H9 (cell line): ENCODE measurements at regions not wholly inside any gene's neighbourhood (a gene's known extent, or its start where the extent isn't known, plus 50 kb on each side); places are given as distances from the start of the nearest gene placed in this dataset.

Experiments used
- DNase-seq: peaks from one replicate; pipeline ENCODE4 v3.0.0-alpha.2; 2017
- H2AFZ ChIP-seq: one replicate; pipeline ENCODE4 v1.6.1; 2013; ENCODE audit warnings: mild to moderate bottlenecking, low read length, control low read depth, moderate library complexity
- H2AK5ac ChIP-seq: 2 replicates; pipeline ENCODE4 v1.6.1; 2013; ENCODE audit warnings: low read length, control low read depth, mixed read lengths; ENCODE audit not compliant: insufficient read length
- H2BK120ac ChIP-seq: one replicate; pipeline ENCODE4 v1.6.1; 2013; ENCODE audit warnings: low read depth, mild to moderate bottlenecking, low read length, control low read depth, inconsistent platforms; ENCODE audit not compliant: poor library complexity, severe bottlenecking
- H2BK12ac ChIP-seq: 2 replicates; pipeline ENCODE4 v1.6.1; 2013; ENCODE audit warnings: low read length, control low read depth, mixed read lengths, low read depth; ENCODE audit not compliant: insufficient read length
- H2BK15ac ChIP-seq: 2 replicates; pipeline ENCODE4 v1.6.1; 2013; ENCODE audit warnings: low read depth, low read length, control low read depth
- H2BK20ac ChIP-seq: one replicate; pipeline ENCODE4 v1.6.1; 2013; ENCODE audit warnings: low read depth, mild to moderate bottlenecking, low read length, control low read depth, inconsistent platforms; ENCODE audit not compliant: poor library complexity, severe bottlenecking
- H2BK5ac ChIP-seq: 2 replicates; pipeline ENCODE4 v1.6.1; 2013; ENCODE audit warnings: low read length, control low read depth, mixed read lengths; ENCODE audit not compliant: insufficient read length
- H3K14ac ChIP-seq: 2 replicates; pipeline ENCODE4 v1.6.1; 2013; ENCODE audit warnings: low read length, control low read depth; ENCODE audit not compliant: insufficient read depth
- H3K18ac ChIP-seq: 2 replicates; pipeline ENCODE4 v1.6.1; 2013; ENCODE audit warnings: low read depth, mild to moderate bottlenecking, mixed read lengths, low read length, control low read depth; ENCODE audit not compliant: insufficient read length
- H3K23ac ChIP-seq: 2 replicates; pipeline ENCODE4 v1.6.1; 2013; ENCODE audit warnings: low read length, control low read depth, mixed read lengths, low read depth; ENCODE audit not compliant: insufficient read length
- H3K23me2 ChIP-seq: 2 replicates; pipeline ENCODE4 v1.6.1; 2013; ENCODE audit warnings: low read depth, mild to moderate bottlenecking, mixed read lengths, low read length, control low read depth; ENCODE audit not compliant: insufficient read length, poor library complexity, severe bottlenecking
- H3K27ac ChIP-seq: 2 replicates; pipeline ENCODE4 v1.5.1; 2013; ENCODE audit warnings: low read length, control low read depth, mixed read lengths, low read depth; ENCODE audit not compliant: insufficient read length
- H3K27me3 ChIP-seq: 2 replicates; pipeline ENCODE4 v1.6.1; 2013; ENCODE audit warnings: low read length, control low read depth, inconsistent platforms; ENCODE audit not compliant: insufficient read depth
- H3K4ac ChIP-seq: 2 replicates; pipeline ENCODE4 v1.6.1; 2013; ENCODE audit warnings: low read depth, mild to moderate bottlenecking, control low read depth, inconsistent platforms, low read length, moderate library complexity
- H3K4me1 ChIP-seq: 2 replicates; pipeline ENCODE4 v1.6.1; 2013; ENCODE audit warnings: low read length, control low read depth, inconsistent platforms; ENCODE audit not compliant: insufficient read depth
- H3K4me2 ChIP-seq: 2 replicates; pipeline ENCODE4 v1.6.1; 2013; ENCODE audit warnings: low read length, control low read depth, mixed read lengths; ENCODE audit not compliant: insufficient read length, insufficient read depth
- H3K56ac ChIP-seq: 2 replicates; pipeline ENCODE4 v1.6.1; 2013; ENCODE audit warnings: low read depth, mild to moderate bottlenecking, mixed read lengths, low read length, control low read depth; ENCODE audit not compliant: insufficient read length
- H3K79me1 ChIP-seq: 2 replicates; pipeline ENCODE4 v1.6.1; 2013; ENCODE audit warnings: low read depth, mild to moderate bottlenecking, moderate library complexity, low read length, control low read depth, inconsistent platforms; ENCODE audit not compliant: insufficient read depth, poor library complexity, severe bottlenecking
- H3K79me2 ChIP-seq: 2 replicates; pipeline ENCODE4 v1.6.1; 2013; ENCODE audit warnings: low read length, control low read depth, inconsistent platforms; ENCODE audit not compliant: insufficient read depth
- H3K9ac ChIP-seq: 2 replicates; pipeline ENCODE4 v1.6.1; 2013; ENCODE audit warnings: low read length, control low read depth, mixed read lengths; ENCODE audit not compliant: insufficient read length; ENCODE audit errors: extremely low read depth
- H3K9me3 ChIP-seq: one replicate; pipeline ENCODE4 v1.6.1; 2013; ENCODE audit warnings: low read depth, low read length, inconsistent platforms; ENCODE audit not compliant: control insufficient read depth
- H3T11ph ChIP-seq: one replicate; pipeline ENCODE4 v1.6.1; 2013; ENCODE audit warnings: mild to moderate bottlenecking, low read length, control low read depth, inconsistent platforms
- H4K20me1 ChIP-seq: one replicate; pipeline ENCODE4 v1.6.1; 2013; ENCODE audit not compliant: control insufficient read depth, insufficient read length, insufficient read depth
- H4K5ac ChIP-seq: 2 replicates; pipeline ENCODE4 v1.6.1; 2013; ENCODE audit warnings: low read depth, mild to moderate bottlenecking, mixed read lengths, low read length, control low read depth; ENCODE audit not compliant: insufficient read length
- H4K8ac ChIP-seq: replicated peaks from 2 replicates; pipeline ENCODE4 v1.6.1; 2013; ENCODE audit warnings: low read length, control low read depth, mixed read lengths, low read depth; ENCODE audit not compliant: insufficient read length
- H4K91ac ChIP-seq: 2 replicates; pipeline ENCODE4 v1.6.1; 2013; ENCODE audit warnings: low read depth, mild to moderate bottlenecking, moderate library complexity, mixed read lengths, low read length, control low read depth; ENCODE audit not compliant: insufficient read length
- H3K27ac Mint-ChIP-seq, 3 experiments: 2 replicates in 2 of 3; 3 replicates in 1 of 3; pipeline ENCODE4 v1.8.0; 2020 to 2021; ENCODE audit warnings: mixed read lengths in 3 of 3, mild to moderate bottlenecking in 1 of 3, moderate library complexity in 1 of 3
- H3K27me3 Mint-ChIP-seq: 2 replicates; pipeline ENCODE4 v1.8.0; 2021; ENCODE audit warnings: low read depth, mild to moderate bottlenecking, moderate library complexity, mixed read lengths
- H3K36me3 Mint-ChIP-seq, 3 experiments: 2 replicates in 2 of 3; 3 replicates in 1 of 3; pipeline ENCODE4 v1.8.0; 2020 to 2021; ENCODE audit warnings: low read depth in 3 of 3, mixed read lengths in 3 of 3; ENCODE audit not compliant: insufficient read depth in 1 of 3
- H3K4me1 Mint-ChIP-seq, 2 experiments: 2 replicates each; pipeline ENCODE4 v1.8.0; 2020; ENCODE audit warnings: mixed read lengths in 2 of 2
- H3K4me3 Mint-ChIP-seq, 2 experiments: 2 replicates in 1 of 2; 3 replicates in 1 of 2; pipeline ENCODE4 v1.8.0; 2020 to 2021; ENCODE audit warnings: mild to moderate bottlenecking in 2 of 2, mixed read lengths in 2 of 2, moderate library complexity in 1 of 2
- H3K9me3 Mint-ChIP-seq, 2 experiments: 2 replicates in 1 of 2; 3 replicates in 1 of 2; pipeline ENCODE4 v1.8.0; 2020; ENCODE audit warnings: mild to moderate bottlenecking in 2 of 2, mixed read lengths in 2 of 2, moderate library complexity in 1 of 2
- CTCF ChIP-seq: fragments of 200-600 bp; sonication (generic); conservative IDR thresholded peaks from 3 replicates; pipeline ENCODE4 v1.8.0; 2021; ENCODE audit warnings: antibody characterized with exemption, mild to moderate bottlenecking
- WGBS: extraction: QIAGEN DNeasy Blood & Tissue Kit; methylation state at CpG from one replicate; pipeline ENCODE4 v1.1.7; 2013; ENCODE audit warnings: missing lambda C conversion rate, low lambda C conversion rate, mixed read lengths; ENCODE audit not compliant: insufficient read length; ENCODE audit errors: extremely low coverage; 5-methylcytosine and 5-hydroxymethylcytosine counted together

GRCh38 chr6:165723326-165723725 is 60.3 kb upstream of the PDE10A start:
- Histone ChIP-seq H2BK120ac (no peak overlapping the region), H2BK5ac (no peak overlapping the region), H3K4me1 (no peaks in the 10 kb centered on the region), H3K4ac (no peak overlapping the region), H3K56ac (no peak overlapping the region), H3T11ph (no peak overlapping the region), H3K27me3 (no peaks in the 10 kb centered on the region), H2BK12ac (no peak overlapping the region), H2BK20ac (no peak overlapping the region), H3K79me2 (no peaks in the 10 kb centered on the region), H3K18ac (no peak overlapping the region), H4K91ac (no peak overlapping the region), H3K23me2 (no peaks in the 10 kb centered on the region), H4K20me1 (no peaks in the 10 kb centered on the region), H4K5ac (no peak overlapping the region), H2AK5ac (no peak overlapping the region), H3K27ac (no peak overlapping the region), H3K9ac (no peak overlapping the region), H2AFZ (no peak overlapping the region), H2BK15ac (no peak overlapping the region), H3K23ac (no peak overlapping the region), H3K9me3 (no peaks in the 10 kb centered on the region), H3K4me2 (no peak overlapping the region), H3K14ac (no peak overlapping the region), H4K8ac (no peak overlapping the region), H3K79me1 (no peaks in the 10 kb centered on the region)
- Mint-ChIP-seq H3K9me3 (no peaks in the 10 kb centered on the region), H3K4me1 (peaks cover 2 to 8% of the 10 kb centered on the region in 2 experiments; a peak in 2 of 4 replicates), H3K27ac (no peak overlapping the region), H3K27me3 (no peaks in the 10 kb centered on the region; the same call in 1 of the 2 replicates), H3K36me3 (no peaks in the 10 kb centered on the region), H3K4me3 (no peak overlapping the region)
- DNase-seq = no peak
- TF ChIP-seq CTCF = no peak
- no CpG with 5 or more reads among the region's 9 CpGs for WGBS
